GM12892 (cell line): ENCODE measurements at regions not wholly inside any gene's neighbourhood (a gene's known extent, or its start where the extent isn't known, plus 50 kb on each side); places are given as distances from the start of the nearest gene placed in this dataset.
"Not testable (repeated sequence)": the region's sequence is repeated elsewhere in the genome, so short reads cannot be mapped to it uniquely, and the experiment has no call there.

Experiments
- DNase-seq: peaks from one replicate; pipeline ENCODE4 v3.0.0; 2011; ENCODE audit not compliant: insufficient read length
- FAIRE-seq: peaks from 2 replicates; lab custom pipeline; 2011; peaks lifted over from hg19 to GRCh38; lab: Jason Lieb, UNC
- POLR2A ChIP-seq: IDR thresholded peaks from 2 replicates; pipeline ENCODE4 v1.6.1; 2011; ENCODE audit warnings: low read depth, low read length, control low read depth
- POLR2AphosphoS5 ChIP-seq: IDR thresholded peaks from 2 replicates; pipeline ENCODE4 v1.6.1; 2011; ENCODE audit warnings: low read depth, low read length, control low read depth
- TAF1 ChIP-seq: IDR thresholded peaks from 2 replicates; pipeline ENCODE4 v1.6.1; 2011; ENCODE audit warnings: low read depth, mild to moderate bottlenecking, control low read depth, low read length, borderline replicate concordance

DNA sequence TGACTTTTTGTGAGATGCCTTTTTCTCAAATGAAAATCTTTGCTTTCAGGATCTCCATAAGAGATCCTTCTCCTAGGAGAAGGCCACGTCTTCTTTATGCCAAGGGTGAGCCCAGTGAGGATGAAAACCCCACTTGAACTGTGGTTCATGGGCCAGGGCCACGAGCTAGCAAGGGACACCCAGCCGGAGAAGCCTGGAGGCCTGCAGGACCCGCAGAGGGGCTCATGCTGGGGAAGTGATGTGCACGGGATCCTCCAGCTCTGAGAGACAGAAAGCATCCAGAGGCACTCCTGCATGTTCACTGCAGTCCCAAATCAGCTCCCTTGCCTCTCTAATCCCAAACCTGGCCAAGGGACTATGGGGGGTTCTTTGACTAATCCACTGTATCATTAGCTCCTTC lies 168.9 kb downstream of the UQCRFS1 start:
- FAIRE-seq (no peak), DNase-seq (no peak)
- TF ChIP-seq POLR2A (no peak), TAF1 (no peak), POLR2AphosphoS5 (no peak)

- FAIRE-seq = no peak
- TF ChIP-seq POLR2AphosphoS5 (no peak), TAF1 (no peak), POLR2A (no peak)
These were observed 170.5 kb downstream of the UQCRFS1 start for GRCh38 chr19:29042450-29042849.

GRCh38 chr19:29040951-29041350 lies 172.0 kb downstream of the UQCRFS1 start:
- no peak for DNase-seq
- no peak for FAIRE-seq
- no peak for TF ChIP-seq POLR2A
- TF ChIP-seq POLR2AphosphoS5 = no peak
- no peak for TF ChIP-seq TAF1

More at GRCh38 chr19:29042450-29042849, 170.5 kb downstream of the UQCRFS1 start:
- no peak for DNase-seq

GRCh38 chr19:29040292-29040691 lies 172.7 kb downstream of the UQCRFS1 start:
- DNase-seq (no peak), FAIRE-seq (no peak)
- no peak for TF ChIP-seq TAF1
- TF ChIP-seq POLR2A = no peak
- no peak for TF ChIP-seq POLR2AphosphoS5

DNA sequence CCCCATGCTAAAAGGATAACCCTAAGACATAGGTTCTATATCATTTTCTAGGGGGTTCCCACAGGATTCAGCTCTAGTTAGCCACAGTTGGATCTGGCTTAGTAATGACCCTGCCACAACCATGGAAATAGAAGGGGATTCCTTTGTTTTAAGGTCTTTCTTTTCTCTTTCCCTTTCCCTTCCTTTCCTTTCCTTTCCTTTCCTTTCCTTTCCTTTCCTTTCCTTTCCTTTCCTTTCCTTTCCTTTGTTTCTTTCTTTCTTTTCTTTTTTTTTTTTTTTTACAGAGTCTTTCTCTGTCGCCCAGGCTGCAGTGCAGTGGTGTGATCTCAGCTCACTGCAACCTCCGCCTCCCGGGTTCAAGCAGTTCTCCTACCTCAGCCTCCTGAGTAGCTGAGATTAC lies 173.9 kb downstream of the UQCRFS1 start:
- FAIRE-seq, DNase-seq: not testable (repeated sequence)

- FAIRE-seq (no peak), DNase-seq (no peak)
- TF ChIP-seq POLR2A = no peak
- no peak for TF ChIP-seq TAF1
- no peak for TF ChIP-seq POLR2AphosphoS5
These were observed 181.7 kb downstream of the UQCRFS1 start for GRCh38 chr19:29031216-29031615.

- FAIRE-seq = no peak
- no peak for DNase-seq
- TF ChIP-seq POLR2AphosphoS5 (no peak), TAF1 (no peak), POLR2A (no peak)
These were observed 183.5 kb downstream of the UQCRFS1 start for GRCh38 chr19:29029268-29029958.

DNA sequence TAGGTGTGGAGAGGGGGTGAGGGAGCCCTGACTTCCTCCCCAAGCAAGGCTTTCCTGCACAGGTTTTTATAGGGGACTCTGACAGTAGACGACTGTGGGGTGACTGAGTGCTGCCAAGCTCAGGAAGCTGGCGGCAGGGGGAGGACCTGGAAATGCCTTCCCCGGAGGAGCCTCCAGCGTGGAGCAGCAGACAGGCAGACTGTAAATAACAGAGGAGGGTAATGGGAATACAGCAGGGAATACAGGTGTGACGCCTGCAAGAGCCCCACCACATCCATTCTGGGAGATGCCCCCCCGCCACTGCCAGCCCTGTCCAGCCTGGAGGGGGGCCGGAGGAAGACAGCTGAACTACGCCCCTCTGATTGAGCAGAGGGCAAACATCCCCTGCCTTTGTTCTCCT lies 190.4 kb downstream of the UQCRFS1 start:
- DNase-seq = no peak
- FAIRE-seq = no peak
- no peak for TF ChIP-seq POLR2A
- TF ChIP-seq POLR2AphosphoS5 = no peak
- no peak for TF ChIP-seq TAF1

GRCh38 chr19:29022165-29022564 lies 190.8 kb downstream of the UQCRFS1 start:
- DNase-seq = no peak
- no peak for FAIRE-seq
- no peak for TF ChIP-seq POLR2AphosphoS5
- TF ChIP-seq TAF1 = no peak
- TF ChIP-seq POLR2A = no peak

- TF ChIP-seq POLR2AphosphoS5 (no peak), TAF1 (no peak), POLR2A (no peak)
These were observed 191.6 kb downstream of the UQCRFS1 start for GRCh38 chr19:29021232-29021916.

GRCh38 chr19:29019403-29019802 lies 193.5 kb downstream of the UQCRFS1 start:
- no peak for DNase-seq
- no peak for FAIRE-seq
- TF ChIP-seq POLR2AphosphoS5 = no peak
- TF ChIP-seq POLR2A = no peak
- TF ChIP-seq TAF1 = no peak

More at GRCh38 chr19:29021232-29021916, 191.6 kb downstream of the UQCRFS1 start:
- DNase-seq (no peak), FAIRE-seq (no peak)

DNA sequence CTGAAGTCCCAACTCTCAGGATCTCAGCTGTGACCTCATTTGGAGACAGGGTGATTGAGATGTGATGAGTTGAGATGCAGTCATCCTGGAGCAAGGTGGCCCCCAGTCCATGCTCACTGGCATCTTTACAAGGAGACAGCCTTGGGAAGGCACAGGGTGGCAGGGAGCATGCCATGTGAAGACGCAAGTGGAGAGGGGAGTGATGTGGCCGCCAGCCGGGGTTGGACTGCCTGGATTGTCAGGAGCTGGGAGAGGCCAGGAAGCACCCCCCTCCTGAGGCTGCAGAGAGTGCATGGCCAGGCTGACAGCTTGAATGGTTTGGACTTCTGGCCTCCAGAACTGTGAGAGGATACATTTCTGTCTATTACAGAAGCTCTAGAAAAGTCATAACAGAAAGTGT lies 194.4 kb downstream of the UQCRFS1 start:
- FAIRE-seq (no peak), DNase-seq (no peak)

GRCh38 chr19:29017788-29018187 lies 195.2 kb downstream of the UQCRFS1 start:
- no peak for TF ChIP-seq POLR2AphosphoS5
- no peak for TF ChIP-seq POLR2A
- TF ChIP-seq TAF1 = no peak
- DNase-seq = no peak
- no peak for FAIRE-seq

More for the DNA sequence above, 194.4 kb downstream of the UQCRFS1 start:
- TF ChIP-seq TAF1 (no peak), POLR2AphosphoS5 (no peak), POLR2A (no peak)
